GM12873 (cell line): ENCODE measurements at regions not wholly inside any gene's neighbourhood (a gene's known extent, or its start where the extent isn't known, plus 50 kb on each side); places are given as distances from the start of the nearest gene placed in this dataset.

Experiments used
- CTCF ChIP-seq: IDR thresholded peaks from 2 replicates; pipeline ENCODE4 v1.5.1; 2012; ENCODE audit warnings: low read depth, mild to moderate bottlenecking, moderate library complexity, low read length, control low read depth; ENCODE audit not compliant: insufficient read depth; ENCODE audit errors: missing control alignments

- TF ChIP-seq CTCF: no peak
Observed at GRCh38 chr20:11229772-11230171, 556.0 kb upstream of the JAG1 start.

- TF ChIP-seq CTCF: no peak
Observed at GRCh38 chr20:11230999-11231398, 557.2 kb upstream of the JAG1 start.

- TF ChIP-seq CTCF: no peak
Observed at GRCh38 chr20:11231742-11232648, 558.2 kb upstream of the JAG1 start.

- TF ChIP-seq CTCF: no peak
Observed at GRCh38 chr20:11232896-11233295, 559.1 kb upstream of the JAG1 start.

GRCh38 chr20:11234181-11234580 is 560.4 kb upstream of the JAG1 start:
- TF ChIP-seq CTCF: no peak

- no peak for TF ChIP-seq CTCF
Observed at GRCh38 chr20:11234608-11235007, 560.8 kb upstream of the JAG1 start.

GRCh38 chr20:11235058-11235457 is 561.3 kb upstream of the JAG1 start:
- TF ChIP-seq CTCF: no peak
